Epithelial cell of proximal tubule (primary cell): ENCODE measurements at regions not wholly inside any gene's neighbourhood (a gene's known extent, or its start where the extent isn't known, plus 50 kb on each side); places are given as distances from the start of the nearest gene placed in this dataset.

Source experiments
- DNase-seq: peaks from one replicate; pipeline ENCODE4 v3.0.0-alpha.2; 2011; ENCODE audit warnings: low read depth
- H3K4me3 ChIP-seq: 2 replicates; pipeline ENCODE4 v1.5.1; 2011; ENCODE audit warnings: low read depth, mild to moderate bottlenecking, low read length
- CTCF ChIP-seq: conservative IDR thresholded peaks from 2 replicates; pipeline ENCODE4 v1.5.1; 2012; ENCODE audit warnings: low read depth, mild to moderate bottlenecking, low read length

GRCh38 chr2:103880081-103880834 is 973.7 kb upstream of the POU3F3 start:
- no peak for TF ChIP-seq CTCF
- DNase-seq, result no peak
- no peak overlapping the region for H3K4me3 ChIP-seq

GRCh38 chr2:103887625-103888024 is 966.3 kb upstream of the POU3F3 start:
- TF ChIP-seq CTCF, result no peak
- DNase-seq, result no peak
- no peak overlapping the region for H3K4me3 ChIP-seq

- TF ChIP-seq CTCF, result no peak
- DNase-seq, result no peak
Observed at GRCh38 chr2:103896182-103896581, 957.7 kb upstream of the POU3F3 start.

GRCh38 chr2:103898561-103898960 is 955.4 kb upstream of the POU3F3 start:
- no peak for DNase-seq
- TF ChIP-seq CTCF, result no peak
- no peak overlapping the region for H3K4me3 ChIP-seq

More at GRCh38 chr2:103896182-103896581, 957.7 kb upstream of the POU3F3 start:
- H3K4me3 ChIP-seq, result no peak overlapping the region

GRCh38 chr2:103902347-103902746 is 951.6 kb upstream of the POU3F3 start:
- no peak overlapping the region for H3K4me3 ChIP-seq
- TF ChIP-seq CTCF, result no peak
- DNase-seq, result no peak

GRCh38 chr2:103921161-103921560 is 932.8 kb upstream of the POU3F3 start:
- no peak for TF ChIP-seq CTCF
- H3K4me3 ChIP-seq, result no peak overlapping the region
- DNase-seq, result no peak

- H3K4me3 ChIP-seq, result no peak overlapping the region
- no peak for TF ChIP-seq CTCF
- no peak for DNase-seq
Observed at GRCh38 chr2:103942199-103942598, 911.7 kb upstream of the POU3F3 start.
